ENCODE measurements at regions not wholly inside any gene's neighbourhood (a gene's known extent, or its start where the extent isn't known, plus 50 kb on each side); places are given as distances from the start of the nearest gene placed in this dataset.

DNA sequence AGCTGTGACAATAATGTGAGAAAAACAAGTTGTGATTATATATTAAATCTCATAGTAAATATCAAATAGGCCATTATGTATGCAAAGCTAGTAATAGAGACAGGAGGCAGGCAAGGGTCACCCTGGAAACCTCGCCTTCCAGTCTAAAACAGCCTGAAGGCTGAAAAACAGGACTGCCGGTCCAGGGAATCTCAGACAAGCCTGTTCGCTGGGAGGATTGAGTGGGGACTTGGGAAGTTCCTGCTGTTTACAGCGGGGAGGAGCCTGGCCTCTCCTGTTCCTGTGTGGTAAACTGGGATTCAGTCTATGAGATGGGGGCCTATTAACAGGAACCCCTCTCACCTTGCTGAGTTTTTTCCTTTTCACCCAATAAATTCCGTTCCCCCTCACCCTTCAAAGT, 2317.3 kb downstream of the PCDH7 start:
- H3K36me3 Mint-ChIP-seq: no peaks in the 10 kb centered on the region
- H3K27me3 Mint-ChIP-seq: no peaks in the 10 kb centered on the region
- H3K27ac Mint-ChIP-seq: no peak overlapping the region
- no peak overlapping the region for H3K4me3 Mint-ChIP-seq
- H3K9me3 Mint-ChIP-seq: peaks cover 12% of the 10 kb centered on the region
- H3K4me1 Mint-ChIP-seq: no peaks in the 10 kb centered on the region

DNA sequence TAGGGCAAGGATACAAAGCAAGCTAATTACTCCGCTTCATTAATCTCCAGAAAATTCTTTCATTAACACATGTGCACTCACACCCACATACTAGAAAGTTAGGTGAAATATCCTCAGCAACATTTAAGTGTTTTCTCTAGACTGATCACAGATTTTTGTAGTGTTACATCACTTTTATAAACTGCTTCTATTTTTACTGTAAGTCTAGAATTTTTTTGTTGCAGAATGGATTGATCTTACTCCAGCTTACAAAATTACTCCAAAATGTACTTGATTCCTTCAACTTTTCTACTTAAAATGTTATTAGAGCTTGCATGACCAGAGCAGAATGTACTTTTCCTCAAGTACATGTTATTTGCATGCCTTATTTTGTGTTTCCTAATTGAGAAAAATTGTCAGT, 2325.2 kb downstream of the PCDH7 start:
- no peaks in the 10 kb centered on the region for H3K36me3 Mint-ChIP-seq
- no peak overlapping the region for H3K4me3 Mint-ChIP-seq

DNA sequence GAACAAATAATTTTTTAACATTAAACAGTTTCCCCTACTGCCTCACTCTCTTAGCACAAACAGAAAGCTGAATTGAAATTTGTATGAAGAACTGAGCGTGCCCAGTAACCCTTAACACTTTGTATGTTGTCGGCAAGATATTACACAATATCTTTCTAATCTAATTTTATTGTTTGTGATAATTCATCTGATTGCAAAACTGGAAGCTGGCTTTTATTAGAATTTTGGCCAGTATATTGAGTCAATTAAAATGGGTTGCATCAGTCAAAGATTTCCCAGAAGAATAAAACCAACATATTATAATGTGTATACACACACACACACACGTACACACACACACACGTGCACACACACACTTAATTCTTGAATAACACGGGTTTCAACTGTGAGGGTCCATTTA, 2332.1 kb downstream of the PCDH7 start:
- Mint-ChIP-seq H3K27me3 (no peaks in the 10 kb centered on the region), H3K4me1 (no peaks in the 10 kb centered on the region), H3K36me3 (no peaks in the 10 kb centered on the region), H3K27ac (no peak overlapping the region), H3K9me3 (no peaks in the 10 kb centered on the region), H3K4me3 (no peak overlapping the region)

More for the DNA sequence above, 2325.2 kb downstream of the PCDH7 start:
- Mint-ChIP-seq H3K4me1 (no peaks in the 10 kb centered on the region), H3K9me3 (no peaks in the 10 kb centered on the region), H3K27me3 (no peaks in the 10 kb centered on the region), H3K27ac (no peak overlapping the region)

DNA sequence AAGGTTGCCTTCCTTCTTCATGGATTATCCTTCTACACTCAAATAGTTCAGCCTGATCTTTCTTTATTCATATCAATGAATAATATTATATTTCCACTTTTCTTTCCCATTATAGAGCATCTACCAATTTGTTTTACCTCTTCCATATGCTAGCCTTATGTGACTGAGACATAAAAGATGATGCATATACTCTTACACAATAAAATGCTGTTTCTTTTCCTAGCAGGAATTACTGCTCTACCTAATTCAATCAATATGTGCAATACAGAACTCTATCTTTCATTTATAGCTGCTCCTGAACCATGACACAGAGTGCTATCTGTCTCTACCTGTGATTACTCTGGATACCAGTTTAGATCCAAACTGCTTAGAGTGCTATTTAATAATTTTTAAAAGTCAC, 2334.0 kb downstream of the PCDH7 start:
- no peaks in the 10 kb centered on the region for H3K4me1 Mint-ChIP-seq
- no peaks in the 10 kb centered on the region for H3K36me3 Mint-ChIP-seq
- H3K4me3 Mint-ChIP-seq: no peak overlapping the region
- no peaks in the 10 kb centered on the region for H3K9me3 Mint-ChIP-seq
- no peak overlapping the region for H3K27ac Mint-ChIP-seq
- H3K27me3 Mint-ChIP-seq: no peaks in the 10 kb centered on the region

DNA sequence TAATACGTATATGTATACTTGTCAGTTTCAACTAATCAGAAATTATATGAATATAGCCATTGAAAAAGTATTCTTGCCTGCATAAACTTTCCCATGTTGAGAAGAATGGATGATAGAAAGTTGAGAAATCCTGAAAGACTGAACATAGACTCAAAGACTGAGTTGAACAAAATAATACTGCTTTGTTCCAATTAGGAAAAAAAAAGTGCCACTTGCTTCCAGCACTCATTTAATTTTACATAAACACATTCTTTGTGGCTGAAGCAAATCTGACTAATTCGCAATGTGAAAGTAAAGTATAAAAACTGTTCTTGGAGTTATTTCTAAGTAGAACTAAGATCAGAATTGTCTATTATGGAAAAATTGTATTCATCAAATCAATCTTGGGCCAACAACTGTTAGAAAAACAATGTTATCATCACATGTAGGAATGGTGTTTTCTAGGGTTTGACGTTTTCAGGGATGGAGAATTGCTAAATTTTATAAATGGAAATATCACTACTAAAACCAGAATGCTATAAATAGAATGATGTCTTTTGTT, 2334.6 kb downstream of the PCDH7 start:
- H3K27ac Mint-ChIP-seq: no peak overlapping the region
- H3K36me3 Mint-ChIP-seq: no peaks in the 10 kb centered on the region
- H3K27me3 Mint-ChIP-seq: no peaks in the 10 kb centered on the region
- H3K9me3 Mint-ChIP-seq: no peaks in the 10 kb centered on the region
- H3K4me1 Mint-ChIP-seq: no peaks in the 10 kb centered on the region
- H3K4me3 Mint-ChIP-seq: no peak overlapping the region

DNA sequence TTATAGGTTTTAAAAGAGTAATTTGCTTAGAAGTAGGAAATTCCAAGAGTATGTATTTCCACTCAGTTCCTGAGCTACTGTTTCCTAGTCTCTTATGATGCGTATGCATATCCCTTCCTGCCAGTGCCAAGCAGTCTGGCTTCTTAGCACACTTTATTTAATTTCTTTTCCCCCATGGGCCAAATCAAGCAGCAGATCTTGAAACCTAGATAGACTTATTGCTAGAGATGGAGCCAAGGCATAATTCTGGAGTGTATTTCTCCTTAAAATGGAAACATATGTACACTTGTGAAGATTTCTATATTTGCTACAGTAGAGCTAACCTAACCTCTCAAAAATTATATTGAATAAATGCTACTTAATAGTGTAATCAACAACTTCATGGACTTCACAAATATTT, 2337.6 kb downstream of the PCDH7 start:
- Mint-ChIP-seq H3K36me3 (no peaks in the 10 kb centered on the region), H3K27ac (no peak overlapping the region), H3K27me3 (no peaks in the 10 kb centered on the region), H3K4me1 (no peaks in the 10 kb centered on the region), H3K9me3 (no peaks in the 10 kb centered on the region), H3K4me3 (no peak overlapping the region)

DNA sequence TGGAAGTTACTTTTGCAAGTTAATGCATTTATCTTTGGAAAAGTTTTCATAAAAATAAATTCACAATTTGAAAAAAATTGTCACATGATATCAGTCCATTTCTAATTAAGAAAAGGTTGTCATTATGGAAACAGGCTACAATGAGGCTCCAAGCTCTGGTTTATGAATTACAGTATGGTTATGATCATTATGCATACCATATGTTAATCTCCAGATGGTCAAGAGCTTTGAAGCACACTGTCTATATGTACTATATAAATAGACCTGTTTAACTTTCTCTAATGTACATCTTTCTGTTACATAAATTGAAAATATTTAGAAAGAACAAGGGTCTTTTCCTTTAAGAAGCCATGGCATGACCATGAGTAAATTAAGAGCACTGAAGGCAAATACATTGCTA, 2338.8 kb downstream of the PCDH7 start:
- no peaks in the 10 kb centered on the region for H3K4me1 Mint-ChIP-seq
- H3K4me3 Mint-ChIP-seq: no peak overlapping the region
- H3K9me3 Mint-ChIP-seq: no peaks in the 10 kb centered on the region
- no peaks in the 10 kb centered on the region for H3K36me3 Mint-ChIP-seq
- no peaks in the 10 kb centered on the region for H3K27me3 Mint-ChIP-seq
- H3K27ac Mint-ChIP-seq: no peak overlapping the region

DNA sequence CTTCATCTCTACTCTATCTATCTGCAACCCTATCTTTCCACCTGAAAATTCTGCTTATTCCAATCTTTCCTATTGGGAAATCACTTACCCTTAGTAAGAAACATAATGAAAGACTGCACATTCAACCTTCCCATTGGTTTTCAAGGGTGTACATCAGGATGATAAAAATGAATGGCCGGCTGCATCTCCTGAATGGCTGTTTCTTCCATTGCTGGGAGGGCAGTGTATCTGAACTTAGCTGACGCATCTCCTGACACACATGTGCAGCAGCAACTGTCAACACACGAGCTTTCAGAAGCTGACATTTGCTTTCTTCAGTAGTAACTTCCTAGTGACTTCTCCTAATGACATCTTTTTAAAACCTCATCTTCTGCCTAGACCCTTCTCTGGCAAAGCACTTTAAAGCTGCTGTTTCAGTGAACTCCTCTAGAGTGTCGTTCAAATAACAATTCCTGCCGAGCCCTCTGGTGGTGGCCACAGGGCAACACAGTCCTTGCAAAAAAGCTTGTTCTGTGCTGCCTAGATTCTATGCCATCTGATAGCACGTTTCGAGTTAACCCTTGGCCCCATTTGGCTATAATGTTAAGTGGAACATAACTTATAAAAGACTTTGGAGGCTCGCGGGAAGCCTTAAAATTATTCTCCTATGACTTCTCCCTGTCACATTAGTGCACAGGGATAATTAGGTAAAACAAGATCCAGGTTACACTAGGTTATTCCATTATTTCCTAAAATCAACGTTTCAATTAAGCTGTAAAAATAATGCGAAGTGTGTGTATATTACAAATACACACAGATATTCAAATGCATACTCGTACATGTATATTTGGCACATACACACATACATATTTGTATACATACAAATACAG, 2340.7 kb downstream of the PCDH7 start:
- Mint-ChIP-seq H3K27ac (no peak overlapping the region), H3K4me3 (no peak overlapping the region), H3K27me3 (no peaks in the 10 kb centered on the region), H3K36me3 (no peaks in the 10 kb centered on the region), H3K9me3 (no peaks in the 10 kb centered on the region), H3K4me1 (no peaks in the 10 kb centered on the region)

DNA sequence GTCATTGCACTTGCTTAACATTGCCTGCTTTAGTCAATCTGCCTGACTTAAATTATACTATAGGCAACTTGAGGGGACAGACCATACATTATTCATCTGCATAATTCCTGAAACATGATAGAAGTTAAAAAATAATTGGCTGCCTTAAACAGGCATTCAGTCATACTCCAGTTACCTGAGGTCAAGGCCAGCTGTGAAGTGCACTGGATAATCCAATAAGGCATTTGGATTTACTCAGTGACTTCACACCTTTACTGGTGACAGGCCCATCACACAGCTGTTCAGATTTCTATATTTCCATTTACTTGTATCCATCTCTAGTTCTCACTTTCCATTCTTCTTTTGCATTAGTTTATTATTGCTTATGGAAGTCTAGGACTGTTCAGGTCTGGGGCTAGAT, 2341.6 kb downstream of the PCDH7 start:
- Mint-ChIP-seq H3K9me3 (no peaks in the 10 kb centered on the region), H3K4me1 (no peaks in the 10 kb centered on the region), H3K36me3 (no peaks in the 10 kb centered on the region), H3K27me3 (no peaks in the 10 kb centered on the region), H3K4me3 (no peak overlapping the region), H3K27ac (no peak overlapping the region)

DNA sequence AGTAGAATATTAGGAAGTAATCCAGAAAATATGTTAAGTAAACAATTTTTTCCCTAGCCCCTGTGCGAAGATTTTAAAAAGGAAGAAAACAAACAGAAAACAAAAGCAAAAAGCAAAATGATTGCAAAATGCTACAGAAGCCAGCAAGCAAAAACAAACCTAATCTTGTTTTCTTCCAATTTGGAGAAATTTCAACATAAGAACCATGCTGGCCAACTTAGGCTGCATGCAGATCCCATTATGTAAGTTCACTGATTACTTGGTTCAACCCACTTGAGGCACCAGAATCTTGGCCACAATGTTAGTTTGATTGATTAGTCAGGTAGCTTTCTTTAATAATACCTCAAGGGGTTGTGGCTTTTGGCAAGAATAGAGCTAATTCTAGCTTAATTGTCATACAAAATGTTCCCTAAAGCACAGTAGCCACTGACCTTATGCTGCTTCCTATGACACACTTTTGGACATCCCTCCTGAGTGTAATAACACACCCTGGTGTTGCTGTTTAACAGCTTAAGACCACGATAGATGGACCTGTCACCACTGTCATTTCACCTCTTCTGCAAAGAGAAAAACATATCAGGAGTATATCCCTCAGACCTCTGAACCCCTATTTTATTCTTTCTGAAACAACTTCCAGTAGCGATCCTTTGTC, 2342.1 kb downstream of the PCDH7 start:
- H3K27me3 Mint-ChIP-seq: no peaks in the 10 kb centered on the region
- H3K36me3 Mint-ChIP-seq: no peaks in the 10 kb centered on the region
- H3K27ac Mint-ChIP-seq: no peak overlapping the region
- no peaks in the 10 kb centered on the region for H3K4me1 Mint-ChIP-seq
- H3K4me3 Mint-ChIP-seq: no peak overlapping the region
- H3K9me3 Mint-ChIP-seq: no peaks in the 10 kb centered on the region

DNA sequence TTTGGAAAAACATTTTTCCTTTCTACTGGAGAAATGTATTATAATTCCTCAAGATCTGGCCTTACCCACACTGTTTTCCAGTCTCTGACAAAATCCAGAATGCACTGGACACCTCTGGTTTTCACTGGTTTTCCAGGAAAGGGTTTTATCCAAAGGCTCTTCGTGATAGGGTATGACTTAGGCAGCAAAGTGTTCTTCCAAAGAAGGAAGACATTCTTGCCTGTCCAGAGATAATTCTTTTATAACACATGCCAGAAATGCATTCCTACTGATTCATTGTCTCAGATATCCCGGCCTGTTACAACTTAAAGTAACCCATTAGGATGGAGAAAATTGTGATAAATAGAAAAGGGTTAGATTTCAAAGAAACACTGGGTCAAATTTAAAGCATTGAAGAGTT, 2343.1 kb downstream of the PCDH7 start:
- Mint-ChIP-seq H3K9me3 (no peaks in the 10 kb centered on the region), H3K27ac (no peak overlapping the region), H3K27me3 (no peaks in the 10 kb centered on the region), H3K4me1 (no peaks in the 10 kb centered on the region), H3K36me3 (no peaks in the 10 kb centered on the region), H3K4me3 (no peak overlapping the region)

DNA sequence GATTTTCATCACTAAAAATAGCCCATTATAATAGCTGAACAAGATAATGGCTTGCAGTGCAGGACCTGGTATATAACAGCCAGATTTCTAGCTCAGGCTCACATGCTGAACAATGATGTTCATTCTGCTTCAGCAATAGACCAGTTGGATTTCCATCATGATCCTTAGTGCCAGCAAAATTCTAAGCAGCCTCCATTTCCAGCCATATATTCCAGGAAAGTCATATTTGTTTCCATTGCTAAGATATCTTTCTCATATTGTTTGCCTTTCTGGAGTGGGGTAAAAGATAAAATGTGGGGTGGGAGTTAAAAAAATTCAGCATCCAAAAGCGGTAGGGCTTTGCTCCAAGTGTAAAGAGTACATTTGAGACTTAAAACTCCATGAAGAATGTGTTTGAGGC, 2344.1 kb downstream of the PCDH7 start:
- Mint-ChIP-seq H3K27ac (no peak overlapping the region), H3K36me3 (no peaks in the 10 kb centered on the region), H3K4me3 (no peak overlapping the region), H3K9me3 (no peaks in the 10 kb centered on the region), H3K4me1 (no peaks in the 10 kb centered on the region), H3K27me3 (no peaks in the 10 kb centered on the region)

DNA sequence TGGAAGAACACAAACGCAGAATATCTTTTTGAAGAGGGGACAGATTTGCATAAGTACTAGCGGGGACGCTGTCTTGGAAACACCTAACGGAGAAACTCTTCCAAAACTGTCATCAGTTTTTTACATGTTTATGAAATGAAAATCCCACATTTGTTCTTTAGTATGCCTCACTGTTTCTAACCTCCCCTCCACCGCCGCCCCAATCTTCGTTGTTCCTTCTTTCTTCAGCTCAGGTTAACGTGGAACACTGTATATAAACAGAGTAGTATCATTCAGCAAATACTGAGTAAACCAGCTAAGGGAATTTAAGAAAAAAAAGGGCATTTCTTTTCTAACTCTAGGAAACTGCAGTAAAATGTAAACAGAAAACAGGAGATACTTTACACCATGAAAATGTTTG, 2345.6 kb downstream of the PCDH7 start:
- Mint-ChIP-seq H3K36me3 (no peaks in the 10 kb centered on the region), H3K4me3 (no peak overlapping the region), H3K27me3 (no peaks in the 10 kb centered on the region), H3K4me1 (no peaks in the 10 kb centered on the region), H3K9me3 (peaks cover 5% of the 10 kb centered on the region), H3K27ac (no peak overlapping the region)

DNA sequence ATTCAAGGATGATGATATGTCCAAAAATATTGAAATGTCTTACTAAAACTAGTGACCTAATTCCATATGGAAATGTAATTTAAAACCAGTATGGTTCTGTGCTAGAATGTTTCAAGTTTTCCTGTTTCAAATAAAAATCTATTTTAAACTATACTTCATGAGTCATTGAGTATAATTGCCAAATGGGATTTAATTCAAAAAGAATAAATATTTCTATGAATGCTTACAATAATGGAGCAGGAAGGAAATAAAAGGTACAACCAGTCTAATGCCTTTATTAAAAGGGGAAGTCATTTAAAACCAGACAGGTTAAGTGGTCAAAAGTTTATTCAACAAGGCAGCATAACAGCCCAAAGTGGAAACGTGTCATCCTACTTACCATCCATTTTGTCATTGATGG, 2347.1 kb downstream of the PCDH7 start:
- Mint-ChIP-seq H3K4me1 (no peaks in the 10 kb centered on the region), H3K27ac (no peak overlapping the region), H3K27me3 (no peaks in the 10 kb centered on the region), H3K9me3 (peaks cover 5% of the 10 kb centered on the region), H3K36me3 (no peaks in the 10 kb centered on the region), H3K4me3 (no peak overlapping the region)

DNA sequence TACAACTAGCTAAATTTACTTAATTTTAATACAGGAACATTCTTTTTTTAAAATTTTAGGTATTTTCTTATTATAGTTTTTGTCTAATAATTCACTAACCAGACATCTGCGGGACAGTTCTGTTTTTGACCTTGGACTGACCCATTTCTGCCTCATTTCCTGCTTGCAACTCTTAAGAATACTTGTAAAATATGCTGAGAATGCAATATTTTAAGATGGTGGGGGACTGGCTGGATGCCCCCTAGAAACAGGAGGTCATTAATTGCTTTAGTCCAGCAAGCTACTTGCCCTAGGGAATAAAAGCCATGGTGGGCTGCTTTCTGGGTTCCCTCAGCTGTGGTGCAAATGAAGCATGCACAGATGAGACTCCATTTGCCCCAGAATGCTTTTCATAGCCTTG, 2348.4 kb downstream of the PCDH7 start:
- H3K27ac Mint-ChIP-seq: no peak overlapping the region
- peaks cover 5% of the 10 kb centered on the region for H3K9me3 Mint-ChIP-seq
- H3K36me3 Mint-ChIP-seq: no peaks in the 10 kb centered on the region
- H3K4me3 Mint-ChIP-seq: no peak overlapping the region
- H3K27me3 Mint-ChIP-seq: no peaks in the 10 kb centered on the region
- H3K4me1 Mint-ChIP-seq: no peaks in the 10 kb centered on the region

DNA sequence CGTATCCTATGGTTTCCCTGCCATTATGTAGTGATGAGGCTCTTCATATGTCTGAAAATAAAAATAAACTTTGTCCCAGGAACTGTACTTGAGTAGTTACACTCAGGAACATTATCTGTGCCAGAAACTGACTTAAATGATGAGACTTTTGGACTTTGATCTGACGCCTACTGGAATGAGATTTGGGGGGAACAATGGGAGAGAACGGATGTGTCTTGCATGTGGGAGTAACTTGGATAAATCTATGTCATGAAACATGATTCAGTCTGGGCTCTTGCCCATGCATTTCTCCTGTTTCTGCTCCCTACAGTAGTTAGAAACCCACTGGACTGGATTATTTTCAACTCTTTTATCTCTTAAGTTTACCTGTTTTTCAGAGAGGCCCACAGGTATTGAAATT, 2351.4 kb downstream of the PCDH7 start:
- no peak overlapping the region for H3K4me3 Mint-ChIP-seq

More for the DNA sequence above, 2351.4 kb downstream of the PCDH7 start:
- H3K27ac Mint-ChIP-seq: no peak overlapping the region
- no peaks in the 10 kb centered on the region for H3K36me3 Mint-ChIP-seq
- no peaks in the 10 kb centered on the region for H3K4me1 Mint-ChIP-seq
- H3K9me3 Mint-ChIP-seq: peaks cover 5% of the 10 kb centered on the region
- no peaks in the 10 kb centered on the region for H3K27me3 Mint-ChIP-seq

Measured in activated naive CD4-positive, alpha-beta T cell treated with anti-CD3 and anti-CD28 coated beads, Interleukin-2, amount 50 U/mL, for 24 hours (primary cell).